IPS-18a (cell line): ENCODE measurements at regions not wholly inside any gene's neighbourhood (a gene's known extent, or its start where the extent isn't known, plus 50 kb on each side); places are given as distances from the start of the nearest gene placed in this dataset.

Source experiments
- H3K27ac ChIP-seq: one replicate; pipeline ENCODE4 v1.5.1; 2013; ENCODE audit warnings: low read length
- H3K27me3 ChIP-seq: one replicate; pipeline ENCODE4 v1.6.1; 2013; ENCODE audit warnings: mild to moderate bottlenecking, low read length; ENCODE audit not compliant: control insufficient read depth, insufficient read depth
- H3K36me3 ChIP-seq: one replicate; pipeline ENCODE4 v1.6.1; 2013; ENCODE audit warnings: low read depth, low read length; ENCODE audit not compliant: control insufficient read depth
- H3K4me1 ChIP-seq: one replicate; pipeline ENCODE4 v1.6.1; 2013; ENCODE audit warnings: low read depth, low read length; ENCODE audit not compliant: control insufficient read depth
- H3K4me3 ChIP-seq: one replicate; pipeline ENCODE4 v1.5.1; 2013; ENCODE audit warnings: low read length
- H3K9ac ChIP-seq: one replicate; pipeline ENCODE4 v1.6.1; 2013; ENCODE audit warnings: mild to moderate bottlenecking, low read length, moderate library complexity
- H3K9me3 ChIP-seq: one replicate; pipeline ENCODE4 v1.6.1; 2013; ENCODE audit warnings: low read depth, low read length; ENCODE audit not compliant: control insufficient read depth

- Histone ChIP-seq H3K4me3 (no peak overlapping the region), H3K9ac (no peak overlapping the region), H3K36me3 (no peaks in the 10 kb centered on the region), H3K27me3 (no peaks in the 10 kb centered on the region), H3K27ac (no peak overlapping the region), H3K9me3 (no peaks in the 10 kb centered on the region), H3K4me1 (peaks cover 3% of the 10 kb centered on the region)
Measured at GRCh38 chr5:145562931-145563330, 272.2 kb downstream of the PRELID2 start.

- Histone ChIP-seq H3K27me3 (no peaks in the 10 kb centered on the region), H3K27ac (no peak overlapping the region), H3K4me3 (no peak overlapping the region)
Measured at GRCh38 chr5:145558288-145558687, 276.9 kb downstream of the PRELID2 start.

GRCh38 chr5:145557345-145557744 lies 277.8 kb downstream of the PRELID2 start:
- no peak overlapping the region for H3K27ac ChIP-seq

More at GRCh38 chr5:145558288-145558687, 276.9 kb downstream of the PRELID2 start:
- Histone ChIP-seq H3K9ac (no peak overlapping the region), H3K9me3 (no peaks in the 10 kb centered on the region), H3K36me3 (no peaks in the 10 kb centered on the region), H3K4me1 (peaks cover 3% of the 10 kb centered on the region)

GRCh38 chr5:145554399-145554798 lies 280.7 kb downstream of the PRELID2 start:
- no peak overlapping the region for H3K9ac ChIP-seq
- no peaks in the 10 kb centered on the region for H3K36me3 ChIP-seq
- no peaks in the 10 kb centered on the region for H3K4me1 ChIP-seq
- no peak overlapping the region for H3K27ac ChIP-seq
- no peaks in the 10 kb centered on the region for H3K27me3 ChIP-seq
- no peaks in the 10 kb centered on the region for H3K9me3 ChIP-seq
- H3K4me3 ChIP-seq: no peak overlapping the region

More at GRCh38 chr5:145557345-145557744, 277.8 kb downstream of the PRELID2 start:
- Histone ChIP-seq H3K4me1 (no peaks in the 10 kb centered on the region), H3K36me3 (no peaks in the 10 kb centered on the region), H3K9ac (no peak overlapping the region), H3K9me3 (no peaks in the 10 kb centered on the region), H3K27me3 (no peaks in the 10 kb centered on the region), H3K4me3 (no peak overlapping the region)

GRCh38 chr5:145553177-145553576 lies 282.0 kb downstream of the PRELID2 start:
- H3K9me3 ChIP-seq: no peaks in the 10 kb centered on the region
- H3K4me3 ChIP-seq: no peak overlapping the region
- no peaks in the 10 kb centered on the region for H3K4me1 ChIP-seq
- no peak overlapping the region for H3K27ac ChIP-seq
- H3K27me3 ChIP-seq: no peaks in the 10 kb centered on the region
- H3K9ac ChIP-seq: no peak overlapping the region
- no peaks in the 10 kb centered on the region for H3K36me3 ChIP-seq

GRCh38 chr5:145551714-145552113 lies 283.4 kb downstream of the PRELID2 start:
- no peak overlapping the region for H3K27ac ChIP-seq
- H3K4me3 ChIP-seq: no peak overlapping the region
- no peaks in the 10 kb centered on the region for H3K9me3 ChIP-seq
- no peaks in the 10 kb centered on the region for H3K27me3 ChIP-seq
- H3K9ac ChIP-seq: no peak overlapping the region
- H3K4me1 ChIP-seq: no peaks in the 10 kb centered on the region
- no peaks in the 10 kb centered on the region for H3K36me3 ChIP-seq

- Histone ChIP-seq H3K27ac (no peak overlapping the region), H3K27me3 (no peaks in the 10 kb centered on the region), H3K4me1 (no peaks in the 10 kb centered on the region), H3K36me3 (no peaks in the 10 kb centered on the region), H3K4me3 (no peak overlapping the region), H3K9ac (no peak overlapping the region), H3K9me3 (no peaks in the 10 kb centered on the region)
Measured at GRCh38 chr5:145548097-145548496, 287.0 kb downstream of the PRELID2 start.

- H3K27me3 ChIP-seq: no peaks in the 10 kb centered on the region
- no peaks in the 10 kb centered on the region for H3K4me1 ChIP-seq
- H3K4me3 ChIP-seq: no peak overlapping the region
- H3K36me3 ChIP-seq: no peaks in the 10 kb centered on the region
- H3K9me3 ChIP-seq: no peaks in the 10 kb centered on the region
- H3K27ac ChIP-seq: no peak overlapping the region
- no peak overlapping the region for H3K9ac ChIP-seq
Measured at GRCh38 chr5:145544401-145544800, 290.7 kb downstream of the PRELID2 start.

GRCh38 chr5:145543968-145544367 lies 291.2 kb downstream of the PRELID2 start:
- H3K9me3 ChIP-seq: no peaks in the 10 kb centered on the region
- no peaks in the 10 kb centered on the region for H3K36me3 ChIP-seq
- no peaks in the 10 kb centered on the region for H3K27me3 ChIP-seq
- H3K4me1 ChIP-seq: no peaks in the 10 kb centered on the region
- no peak overlapping the region for H3K4me3 ChIP-seq
- H3K27ac ChIP-seq: no peak overlapping the region
- H3K9ac ChIP-seq: no peak overlapping the region

- H3K27ac ChIP-seq: no peak overlapping the region
Measured at GRCh38 chr5:145540375-145540774, 294.8 kb downstream of the PRELID2 start.

GRCh38 chr5:145539201-145539600 lies 295.9 kb downstream of the PRELID2 start:
- Histone ChIP-seq H3K4me1 (no peaks in the 10 kb centered on the region), H3K27ac (no peak overlapping the region), H3K27me3 (no peaks in the 10 kb centered on the region), H3K9me3 (peaks cover 5% of the 10 kb centered on the region), H3K36me3 (no peaks in the 10 kb centered on the region), H3K4me3 (no peak overlapping the region), H3K9ac (no peak overlapping the region)

More at GRCh38 chr5:145540375-145540774, 294.8 kb downstream of the PRELID2 start:
- peaks cover 5% of the 10 kb centered on the region for H3K9me3 ChIP-seq
- H3K27me3 ChIP-seq: no peaks in the 10 kb centered on the region
- H3K36me3 ChIP-seq: no peaks in the 10 kb centered on the region
- H3K4me3 ChIP-seq: no peak overlapping the region
- H3K9ac ChIP-seq: no peak overlapping the region
- no peaks in the 10 kb centered on the region for H3K4me1 ChIP-seq

GRCh38 chr5:145536133-145536532 lies 299.0 kb downstream of the PRELID2 start:
- Histone ChIP-seq H3K9me3 (peaks cover 5% of the 10 kb centered on the region), H3K4me1 (no peaks in the 10 kb centered on the region), H3K4me3 (no peak overlapping the region), H3K27me3 (no peaks in the 10 kb centered on the region), H3K36me3 (no peaks in the 10 kb centered on the region), H3K9ac (no peak overlapping the region), H3K27ac (no peak overlapping the region)
